ENCODE measurements at regions not wholly inside any gene's neighbourhood (a gene's known extent, or its start where the extent isn't known, plus 50 kb on each side); places are given as distances from the start of the nearest gene placed in this dataset.

GRCh38 chr13:65727070-65727469 is 1503.1 kb downstream of the PCDH9 start:
- TF ChIP-seq EZH2 (IDR thresholded peaks at IDR 0.05; ENCODE audit: low read depth, unreplicated experiment) (no peak), ZNF331 (CRISPR knock-in tag; IDR thresholded peaks at IDR 0.05; ENCODE audit: low read depth) (no peak), ETS1 (IDR thresholded peaks at IDR 0.05) (no peak), CTCF (conservative IDR thresholded peaks at IDR 0.05; ENCODE audit: low read depth in 2 of 2) (no peak), NANOG (IDR thresholded peaks at IDR 0.05; ENCODE audit: borderline replicate concordance) (no peak), ZNF114 (CRISPR knock-in tag; IDR thresholded peaks at IDR 0.05) (no peak), EZH2phosphoT487 (IDR thresholded peaks at IDR 0.05; ENCODE audit: unreplicated experiment) (no peak)

Data from GM23338 (cell line).